Uterus (tissue), 3 donors: ENCODE measurements at regions not wholly inside any gene's neighbourhood (a gene's known extent, or its start where the extent isn't known, plus 50 kb on each side); places are given as distances from the start of the nearest gene placed in this dataset. TPM values are rescaled to one million over a fixed set of nuclear protein-coding genes. Genes with fewer than 3 reads are reported as not detected.
A peak's percentile ranks its signal among the peaks of the same experiment; 100 is the strongest.

Source experiments
- DNase-seq, 2 donors: peaks; one replicate each; pipeline ENCODE4 v3.0.0-alpha.2; 2019 to 2020
- H3K27ac ChIP-seq, 2 donors: fragments of 200-600 bp; sonication (generic); 1 replicate in 1 of 2; 2 replicates in 1 of 2; pipeline ENCODE4 v1.5.1; 2016 to 2018
- H3K27me3 ChIP-seq, 2 donors: fragments of 200-600 bp; sonication (generic); one replicate each; pipeline ENCODE4 v1.5.1; 2018 to 2019; ENCODE audit warnings: control low read depth in 1 of 2
- H3K36me3 ChIP-seq, 2 donors: fragments of 200-600 bp; sonication (generic); one replicate each; pipeline ENCODE4 v1.5.1; 2019; ENCODE audit warnings: control low read depth in 1 of 2
- H3K4me1 ChIP-seq, 2 donors: fragments of 200-600 bp; sonication (generic); one replicate each; pipeline ENCODE4 v1.5.1; 2018 to 2019; ENCODE audit warnings: control low read depth in 1 of 2
- H3K4me3 ChIP-seq, 2 donors: fragments of 200-600 bp; sonication (generic); 1 replicate in 1 of 2; 2 replicates in 1 of 2; pipeline ENCODE4 v1.5.1; 2018 to 2019; ENCODE audit warnings: mild to moderate bottlenecking in 1 of 2
- H3K9me3 ChIP-seq, 2 donors: fragments of 200-600 bp; sonication (generic); one replicate each; pipeline ENCODE4 v1.5.1; 2019; ENCODE audit warnings: control low read depth in 1 of 2
- POLR2A ChIP-seq, 2 donors: fragments of 450-650 bp; IDR thresholded peaks; one replicate each; pipeline ENCODE4 v1.6.1; 2016; ENCODE audit warnings: antibody characterized with exemption in 2 of 2, mild to moderate bottlenecking in 1 of 2, moderate library complexity in 1 of 2
- intact Hi-C: fragments of 100-400 bp; cut with DNase I; formaldehyde crosslinking; loops from one replicate; pipeline ENCODE4 v1.15.1; 2023; ENCODE audit warnings: low total_unique reads
- small RNA-seq: library from RNA; depleted of rRNA; stranded (forward); fragments of <200 nt; gene quantifications from one replicate; pipeline ENCODE3, GENCODE V24; 2016
- TF ChIP-seq, protein P1 (sequence below), 4 experiments: fragments of 200-600 bp in 2 of 4; fragments of 450-650 bp in 2 of 4; sonication (generic) in 2 of 4; IDR thresholded peaks; one replicate each; pipeline ENCODE4 v1.5.1; 2016 to 2019; ENCODE audit warnings: antibody characterized with exemption in 4 of 4, mild to moderate bottlenecking in 2 of 4, moderate library complexity in 1 of 4
- donor health status: DM: yes; HTN: yes; CAD: no.

DNA sequence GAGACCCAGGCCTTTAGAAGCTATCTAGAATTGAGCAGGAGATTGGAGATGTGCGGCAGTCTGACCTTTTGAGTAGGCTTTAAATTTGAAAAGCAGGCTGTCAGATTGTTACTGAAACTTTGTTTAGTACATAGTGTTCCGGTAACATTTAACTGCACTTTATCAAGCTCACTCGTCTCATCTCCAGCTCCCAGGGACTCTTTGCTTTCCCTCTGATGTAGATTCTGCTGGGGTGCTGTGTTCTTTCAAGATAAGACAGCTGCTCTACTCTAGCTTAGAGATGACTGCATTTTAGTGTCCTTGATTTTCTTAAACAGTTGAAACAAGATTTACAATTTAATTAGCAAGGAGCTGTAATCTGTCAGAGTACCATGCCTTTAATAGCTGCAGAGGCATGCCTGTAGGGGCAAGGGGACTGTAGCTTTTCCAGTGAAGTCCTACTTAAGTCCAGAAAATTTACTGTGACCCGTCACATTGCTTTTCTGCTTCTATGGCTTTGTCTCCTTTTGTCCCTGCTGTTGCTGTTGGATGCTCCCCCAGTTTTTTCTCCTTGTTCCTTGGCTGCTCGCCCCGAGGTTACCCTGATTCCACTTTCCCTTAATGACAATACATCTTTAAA lies 56.4 kb upstream of the MTPN start:
- peak overlapping the region; percentile 53 to 90 for H3K27ac ChIP-seq
- TF ChIP-seq POLR2A (IDR thresholded peaks at IDR 0.05), result no peak
- TF ChIP-seq, protein P1, sequence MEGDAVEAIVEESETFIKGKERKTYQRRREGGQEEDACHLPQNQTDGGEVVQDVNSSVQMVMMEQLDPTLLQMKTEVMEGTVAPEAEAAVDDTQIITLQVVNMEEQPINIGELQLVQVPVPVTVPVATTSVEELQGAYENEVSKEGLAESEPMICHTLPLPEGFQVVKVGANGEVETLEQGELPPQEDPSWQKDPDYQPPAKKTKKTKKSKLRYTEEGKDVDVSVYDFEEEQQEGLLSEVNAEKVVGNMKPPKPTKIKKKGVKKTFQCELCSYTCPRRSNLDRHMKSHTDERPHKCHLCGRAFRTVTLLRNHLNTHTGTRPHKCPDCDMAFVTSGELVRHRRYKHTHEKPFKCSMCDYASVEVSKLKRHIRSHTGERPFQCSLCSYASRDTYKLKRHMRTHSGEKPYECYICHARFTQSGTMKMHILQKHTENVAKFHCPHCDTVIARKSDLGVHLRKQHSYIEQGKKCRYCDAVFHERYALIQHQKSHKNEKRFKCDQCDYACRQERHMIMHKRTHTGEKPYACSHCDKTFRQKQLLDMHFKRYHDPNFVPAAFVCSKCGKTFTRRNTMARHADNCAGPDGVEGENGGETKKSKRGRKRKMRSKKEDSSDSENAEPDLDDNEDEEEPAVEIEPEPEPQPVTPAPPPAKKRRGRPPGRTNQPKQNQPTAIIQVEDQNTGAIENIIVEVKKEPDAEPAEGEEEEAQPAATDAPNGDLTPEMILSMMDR (IDR thresholded peaks at IDR 0.05), result no peak
- no peaks in the 10 kb centered on the region for H3K4me1 ChIP-seq
- peak; percentile 68 to 76 for DNase-seq
- no peaks in the 10 kb centered on the region for H3K36me3 ChIP-seq
- H3K4me3 ChIP-seq, result no peak overlapping the region
- H3K27me3 ChIP-seq, result no peaks in the 10 kb centered on the region
- intact Hi-C loops, result no loop called here
- no peaks in the 10 kb centered on the region for H3K9me3 ChIP-seq

DNA sequence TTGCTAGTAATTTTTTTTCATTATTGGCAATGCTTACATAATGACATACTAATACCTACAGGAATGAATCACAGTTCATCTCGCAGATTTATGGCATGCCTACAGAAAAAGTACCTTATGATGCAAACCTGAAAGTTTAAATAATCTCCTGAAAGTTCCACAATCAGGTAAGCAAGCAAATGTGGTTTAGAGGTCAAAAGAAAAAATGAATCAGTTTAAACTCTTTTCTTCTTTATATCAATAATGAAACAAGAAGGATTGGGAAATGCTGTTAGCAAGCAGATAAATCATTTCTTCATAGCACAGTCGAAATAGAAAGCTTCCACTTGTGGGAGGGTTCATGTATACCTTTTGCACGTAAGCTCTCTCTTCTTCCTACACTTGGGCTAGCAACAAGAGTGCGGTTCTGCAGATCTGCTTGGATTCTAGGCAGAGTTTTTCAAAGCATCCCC lies 53.7 kb upstream of the MTPN start:
- Histone ChIP-seq H3K4me1 (no peaks in the 10 kb centered on the region), H3K9me3 (no peaks in the 10 kb centered on the region), H3K27ac (no peak overlapping the region), H3K36me3 (no peaks in the 10 kb centered on the region), H3K27me3 (no peaks in the 10 kb centered on the region), H3K4me3 (no peak overlapping the region)
- no peak for DNase-seq
- no peak for TF ChIP-seq POLR2A (IDR thresholded peaks at IDR 0.05)
- TF ChIP-seq, protein P1 (IDR thresholded peaks at IDR 0.05), result no peak
- intact Hi-C loops, result no loop called here

GRCh38 chr7:136030330-136030729 lies 53.2 kb upstream of the MTPN start:
- intact Hi-C loops, result no loop called here
- H3K36me3 ChIP-seq, result no peaks in the 10 kb centered on the region
- no peak for TF ChIP-seq POLR2A (IDR thresholded peaks at IDR 0.05)
- TF ChIP-seq, protein P1 (IDR thresholded peaks at IDR 0.05), result no peak
- H3K4me3 ChIP-seq, result no peak overlapping the region
- no peaks in the 10 kb centered on the region for H3K9me3 ChIP-seq
- no peak for DNase-seq
- no peaks in the 10 kb centered on the region for H3K27me3 ChIP-seq
- no peaks in the 10 kb centered on the region for H3K4me1 ChIP-seq
- H3K27ac ChIP-seq, result no peak overlapping the region

DNA sequence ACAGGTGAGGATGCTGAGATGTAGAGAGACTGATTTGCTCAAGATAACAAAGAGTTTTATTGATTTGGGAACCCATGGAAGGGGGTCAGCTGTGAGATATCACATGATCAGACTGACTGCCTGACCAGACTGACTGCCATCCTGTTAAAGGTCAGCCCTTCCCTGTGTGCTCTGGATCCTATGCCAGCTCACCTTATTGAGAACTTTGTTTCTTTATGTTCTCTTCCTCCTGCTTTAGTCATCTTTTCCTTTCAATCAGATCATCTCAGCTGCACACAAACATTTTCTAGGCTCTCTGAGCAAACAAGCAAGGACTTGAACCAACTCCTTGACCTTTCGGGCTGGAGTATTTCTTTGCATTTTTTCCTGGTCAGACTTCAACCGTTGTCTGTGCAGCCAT lies 50.0 kb upstream of the MTPN start:
- TF ChIP-seq, protein P1 (IDR thresholded peaks at IDR 0.05), result no peak
- no peak for TF ChIP-seq POLR2A (IDR thresholded peaks at IDR 0.05)
- Histone ChIP-seq H3K27me3 (no peaks in the 10 kb centered on the region), H3K4me3 (no peak overlapping the region), H3K36me3 (no peaks in the 10 kb centered on the region), H3K9me3 (no peaks in the 10 kb centered on the region), H3K27ac (no peak overlapping the region), H3K4me1 (no peaks in the 10 kb centered on the region)
- intact Hi-C loops, result no loop called here
- DNase-seq, result no peak

Small RNAs in the stretch of these regions (small RNA-seq; reads per million reads assigned to genes)
- not detected for gene RF00019
